ENCODE measurements at regions not wholly inside any gene's neighbourhood (a gene's known extent, or its start where the extent isn't known, plus 50 kb on each side); places are given as distances from the start of the nearest gene placed in this dataset.
"Not testable (repeated sequence)": the region's sequence is repeated elsewhere in the genome, so short reads cannot be mapped to it uniquely, and the experiment has no call there.

DNA sequence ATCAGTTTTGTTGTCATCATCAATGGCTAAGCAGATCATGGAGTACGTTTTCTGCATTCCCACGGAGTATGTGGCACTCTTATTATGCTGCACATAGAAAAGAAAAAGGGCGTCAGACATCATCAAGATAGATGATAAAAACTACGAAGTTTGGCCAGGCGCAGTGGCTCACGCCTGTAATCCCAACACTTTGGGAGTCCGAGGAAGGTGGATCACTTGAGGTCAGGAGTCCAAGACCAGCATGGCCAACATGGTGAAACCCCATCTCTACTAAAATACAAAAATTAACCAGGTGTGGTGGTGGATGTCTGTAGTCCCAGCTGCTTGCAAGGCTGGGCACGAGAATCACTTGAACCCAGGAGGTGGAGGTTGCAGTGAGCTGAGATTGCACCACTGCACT lies 312.8 kb downstream of the GOLGA6L6 start:
- not testable (repeated sequence) for DNase-seq

DNA sequence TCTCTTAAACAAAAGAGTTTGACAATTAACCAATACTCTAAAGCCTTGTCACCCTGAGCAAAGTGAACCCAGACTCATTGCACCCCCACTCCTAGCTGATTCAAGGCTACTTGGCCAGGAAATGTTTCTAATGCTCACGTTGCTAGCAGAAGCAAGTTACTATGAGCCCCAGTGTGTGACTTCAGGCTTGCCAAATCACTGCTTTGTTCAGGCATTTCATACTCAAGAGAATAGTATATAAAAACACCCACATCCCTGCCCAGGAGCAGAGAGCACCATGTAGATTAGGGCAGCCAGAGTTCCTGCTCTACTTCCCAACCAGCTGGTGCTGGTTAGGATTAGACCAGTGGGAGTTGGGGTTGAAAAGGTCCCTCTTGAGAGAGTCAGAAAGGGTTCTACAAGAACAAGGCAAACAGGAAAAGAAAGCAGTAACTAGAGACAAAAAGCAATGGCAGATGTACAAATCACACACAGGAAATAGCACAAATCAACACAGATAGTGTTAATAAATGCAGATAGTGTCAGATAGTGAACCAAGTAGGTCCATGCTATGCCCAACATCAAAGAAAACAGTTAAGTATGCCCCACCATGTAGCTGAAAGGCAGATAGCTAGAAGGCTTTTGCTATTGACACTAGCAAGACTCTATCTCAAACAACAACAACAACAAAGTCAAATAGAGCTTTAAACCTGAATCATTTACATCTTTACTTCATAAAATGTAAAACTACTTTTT lies 314.3 kb downstream of the GOLGA6L6 start:
- not testable (repeated sequence) for DNase-seq

DNA sequence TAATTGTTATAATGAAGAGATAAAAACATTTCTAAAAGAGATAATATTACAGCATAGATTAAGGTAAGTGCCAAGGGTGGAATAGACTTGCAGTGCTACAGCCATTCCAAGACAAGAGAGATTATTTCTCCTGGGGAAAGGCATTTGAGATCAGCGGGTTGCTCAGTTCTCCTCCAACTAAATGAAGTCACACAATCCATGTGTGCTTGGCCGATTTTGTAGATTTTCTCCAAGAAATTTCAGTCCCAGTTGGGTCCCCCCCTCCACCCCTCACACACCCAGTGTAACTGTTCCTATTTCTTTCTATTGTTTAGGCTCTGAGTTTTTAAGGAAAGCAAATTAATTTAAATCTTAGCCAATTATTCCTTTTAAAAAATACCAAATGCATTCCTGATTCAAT lies 315.1 kb downstream of the GOLGA6L6 start:
- not testable (repeated sequence) for DNase-seq

DNA sequence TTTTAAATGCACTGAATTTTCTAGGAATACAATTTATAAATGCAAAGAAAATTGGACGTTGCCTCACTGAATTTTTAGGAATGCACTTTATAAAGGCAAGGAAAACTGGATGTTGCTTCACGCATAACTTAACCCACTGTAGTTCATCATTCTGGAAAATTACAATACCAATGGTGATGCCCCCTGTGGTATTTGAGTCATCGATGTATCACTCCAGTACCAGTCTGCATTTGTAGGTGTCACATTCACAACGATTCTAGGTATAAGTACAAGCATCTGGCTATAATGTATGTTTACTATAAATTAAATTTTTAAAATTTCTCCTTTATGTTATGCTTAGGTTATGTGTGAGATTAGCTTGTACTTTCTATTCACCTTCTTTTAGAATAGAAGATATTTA lies 320.5 kb downstream of the GOLGA6L6 start:
- DNase-seq: not testable (repeated sequence)

DNA sequence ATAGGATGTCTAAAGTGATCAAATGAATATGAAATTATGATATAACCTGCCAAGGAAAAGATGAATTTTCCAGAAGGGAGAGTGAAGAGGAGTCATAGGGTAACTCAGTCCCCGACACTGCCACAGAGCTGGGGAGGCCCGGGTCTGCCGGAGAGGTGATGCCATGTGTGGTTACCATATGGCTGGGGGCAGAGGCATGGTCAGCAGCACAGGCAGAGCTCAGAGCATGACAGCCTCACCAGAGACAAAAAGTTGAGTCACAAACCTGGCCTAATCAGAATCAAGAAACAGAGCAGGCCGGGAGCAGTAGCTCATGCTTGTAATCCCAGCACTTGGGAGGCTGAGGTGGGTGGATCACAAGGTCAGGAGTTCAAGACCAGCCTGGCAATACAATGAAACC lies 322.4 kb downstream of the GOLGA6L6 start:
- DNase-seq: not testable (repeated sequence)

DNA sequence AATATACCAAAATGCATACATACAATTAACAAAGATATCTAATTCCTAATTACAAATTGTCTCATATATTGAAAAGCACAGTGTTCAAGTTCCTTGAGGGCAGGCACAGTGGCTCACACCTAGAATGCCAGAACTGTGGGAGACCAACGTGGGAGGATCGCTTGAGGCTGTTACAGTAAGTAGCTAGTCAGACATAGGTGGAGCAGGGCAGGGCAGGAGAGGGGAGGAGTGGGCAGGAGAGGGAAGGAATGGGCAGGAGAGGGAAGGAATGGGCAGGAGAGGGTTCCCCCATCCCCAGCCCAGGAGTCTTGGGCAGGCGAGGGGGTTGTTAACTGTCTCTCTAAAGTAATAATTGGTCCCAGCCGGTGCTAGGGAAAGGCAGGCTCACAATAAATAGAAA lies 325.9 kb downstream of the GOLGA6L6 start:
- DNase-seq: not testable (repeated sequence)

DNA sequence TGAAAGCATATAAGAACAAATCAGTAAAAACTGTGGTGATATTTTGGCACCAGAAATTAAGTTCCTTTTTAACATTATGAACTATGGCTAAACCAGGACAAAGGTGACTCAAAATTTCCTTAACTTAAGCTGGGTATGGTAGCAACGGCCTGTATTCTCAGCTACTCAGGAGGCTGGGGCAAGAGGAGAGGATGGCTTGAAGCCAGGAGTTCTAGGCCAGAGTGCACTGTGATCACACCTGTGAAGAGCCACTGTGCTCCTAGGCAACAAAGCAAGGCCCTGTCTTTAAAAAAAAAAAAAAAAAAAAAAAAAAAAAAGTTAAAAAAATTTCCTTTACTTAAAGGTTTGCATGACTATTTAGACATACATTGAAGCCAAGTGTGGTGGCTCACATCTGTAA lies 327.5 kb downstream of the GOLGA6L6 start:
- not testable (repeated sequence) for DNase-seq

DNA sequence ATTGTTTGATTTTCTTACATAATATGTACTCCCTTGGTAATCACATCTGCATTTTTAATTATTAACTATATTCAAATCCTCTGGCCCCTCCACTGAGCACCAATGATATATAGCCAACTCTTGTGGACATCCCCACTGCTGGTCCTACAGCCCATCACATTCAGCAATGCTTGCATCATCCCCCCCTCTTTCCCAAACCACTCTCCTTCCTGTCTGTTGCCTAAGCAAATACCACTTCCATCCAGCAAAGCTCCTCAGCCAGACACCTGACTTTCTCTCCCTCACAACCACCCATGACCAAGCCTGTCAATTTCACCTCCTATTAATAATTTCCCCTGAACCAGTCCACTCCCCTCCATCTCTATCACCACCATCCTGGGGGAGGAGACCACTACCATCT lies 330.1 kb downstream of the GOLGA6L6 start:
- not testable (repeated sequence) for DNase-seq

DNA sequence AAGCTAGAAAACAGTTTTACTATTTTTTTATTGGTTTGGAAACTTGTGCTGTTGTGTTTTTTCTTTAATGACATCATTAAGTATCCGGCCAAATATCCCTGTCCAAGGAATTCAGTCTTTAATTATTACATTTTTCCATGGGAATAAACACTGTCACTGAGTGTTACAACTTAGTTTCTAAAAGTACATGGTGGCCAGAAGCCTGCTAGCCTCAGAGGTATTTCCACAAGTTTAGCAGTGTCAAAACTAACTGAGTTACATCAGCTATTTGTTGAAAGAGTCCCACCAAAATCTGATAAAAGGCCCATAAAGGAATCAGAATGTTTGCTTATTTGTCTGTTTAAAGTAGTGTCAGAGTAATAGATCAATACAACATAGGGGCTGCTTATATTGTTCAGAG lies 331.6 kb downstream of the GOLGA6L6 start:
- DNase-seq: not testable (repeated sequence)

DNA sequence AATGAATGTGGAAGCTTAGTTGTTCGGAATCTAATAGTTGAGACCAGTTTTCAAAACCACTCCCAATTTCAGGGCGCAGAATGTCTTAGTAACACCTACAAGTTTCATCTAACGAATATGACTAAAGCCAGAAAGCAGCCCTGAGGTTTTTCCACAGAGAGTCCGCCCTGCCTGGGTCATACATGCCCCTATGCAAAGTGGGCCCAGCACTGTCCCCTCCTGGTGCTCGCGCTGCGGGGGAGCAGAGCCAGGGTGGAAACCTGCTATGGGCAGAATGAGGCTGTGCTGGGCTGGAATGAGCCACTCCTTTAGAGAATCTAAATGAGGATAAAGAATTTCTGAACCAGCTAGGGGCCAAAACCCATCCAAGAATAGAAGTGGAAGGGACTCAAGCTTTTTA lies 334.0 kb downstream of the GOLGA6L6 start:
- DNase-seq: not testable (repeated sequence)

DNA sequence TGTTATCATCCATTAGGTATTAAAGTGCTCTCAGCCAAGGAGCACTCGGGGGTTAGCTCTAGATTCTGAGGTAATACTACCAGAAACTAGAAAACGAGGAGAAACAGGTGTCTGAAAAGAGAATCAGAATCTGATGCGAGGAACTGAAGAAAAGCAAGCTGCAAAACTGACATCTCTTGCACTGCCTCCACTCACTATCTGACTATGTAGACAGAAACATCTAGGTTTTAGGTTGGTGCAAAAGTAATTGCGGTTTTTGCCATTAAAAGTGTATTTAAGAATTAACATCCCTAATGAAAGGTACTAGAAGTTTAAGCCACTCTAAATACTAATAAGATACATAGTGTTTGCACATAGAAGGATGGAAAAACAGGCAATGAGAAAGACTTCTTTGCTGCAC lies 334.4 kb downstream of the GOLGA6L6 start:
- DNase-seq: not testable (repeated sequence)

DNA sequence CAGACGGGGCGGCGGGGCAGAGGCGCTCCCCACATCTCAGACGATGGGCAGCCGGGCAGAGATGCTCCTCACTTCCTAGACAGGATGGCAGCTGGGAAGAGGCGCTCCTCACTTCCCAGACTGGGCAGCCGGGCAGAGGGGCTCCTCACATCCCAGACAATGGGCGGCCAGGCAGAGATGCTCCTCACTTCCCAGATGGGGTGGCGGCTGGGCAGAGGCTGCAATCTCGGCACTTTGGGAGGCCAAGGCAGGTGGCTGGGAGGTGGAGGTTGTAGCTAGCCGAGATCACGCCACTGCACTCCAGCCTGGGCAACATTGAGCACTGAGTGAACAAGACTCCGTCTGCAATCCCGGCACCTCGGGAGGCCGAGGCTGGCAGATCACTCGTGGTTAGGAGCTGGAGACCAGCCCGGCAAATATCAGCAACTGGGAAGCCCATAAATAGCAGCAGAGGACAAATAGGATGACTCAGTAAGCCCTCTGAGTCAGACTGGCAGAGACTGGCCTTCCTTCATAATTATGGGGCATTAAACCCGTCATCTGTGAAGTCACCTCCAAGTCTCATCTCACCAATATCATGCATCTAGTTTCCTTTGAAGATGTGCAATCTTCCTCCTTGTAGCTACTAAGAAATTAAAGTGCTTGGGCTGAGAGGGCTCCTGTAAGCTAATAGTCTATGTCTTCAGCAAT lies 337.3 kb downstream of the GOLGA6L6 start:
- DNase-seq: not testable (repeated sequence)

DNA sequence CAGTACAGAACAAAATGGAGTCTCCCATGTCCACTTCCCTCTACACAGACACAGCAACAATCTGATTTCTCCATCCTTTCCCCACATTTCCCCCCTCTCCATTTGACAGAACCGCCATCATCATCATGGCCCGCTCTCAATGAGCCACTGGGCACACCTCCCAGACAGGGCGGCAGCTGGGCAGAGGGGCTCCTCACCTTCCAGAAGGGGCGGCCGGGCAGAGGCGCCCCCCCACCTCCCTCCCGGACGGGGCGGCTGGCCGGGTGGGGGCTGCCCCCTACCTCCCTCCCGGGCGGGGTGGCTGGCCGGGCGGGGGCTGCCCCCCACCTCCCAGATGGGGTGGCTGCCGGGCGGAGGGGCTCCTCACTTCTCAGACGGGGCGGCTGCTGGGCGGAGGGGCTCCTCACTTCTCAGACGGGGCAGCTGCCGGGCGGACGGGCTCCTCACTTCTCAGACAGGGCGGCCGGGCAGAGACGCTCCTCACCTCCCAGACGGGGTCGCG lies 337.9 kb downstream of the GOLGA6L6 start:
- DNase-seq: not testable (repeated sequence)

DNA sequence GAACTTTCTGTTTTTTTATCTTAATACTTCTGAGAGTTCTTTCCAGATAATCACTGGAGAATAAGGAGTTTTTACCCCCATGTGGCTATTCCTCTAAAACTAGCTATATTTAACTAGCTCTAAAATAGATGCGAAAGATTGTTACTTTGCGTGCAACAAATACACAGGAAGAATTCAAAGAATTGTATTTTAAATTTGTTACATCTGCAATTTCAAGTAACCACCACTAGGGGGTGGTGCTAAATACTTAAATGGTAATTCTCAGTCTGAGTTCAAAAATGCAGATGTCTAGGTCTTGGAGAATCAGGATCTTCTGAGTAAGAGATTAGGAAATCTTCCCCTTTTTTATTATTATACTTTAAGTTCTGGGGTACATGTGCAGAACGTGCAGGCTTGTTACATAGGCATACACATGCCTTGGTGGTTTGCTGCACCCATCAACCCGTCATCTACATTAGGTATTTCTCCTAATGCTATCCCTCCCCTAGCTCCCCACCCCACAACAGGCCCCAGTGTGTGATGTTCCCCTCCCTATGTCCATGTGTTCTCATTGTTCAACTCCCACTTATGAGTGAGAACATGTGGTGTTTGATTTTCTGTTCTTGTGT lies 346.9 kb downstream of the GOLGA6L6 start:
- not testable (repeated sequence) for DNase-seq

DNA sequence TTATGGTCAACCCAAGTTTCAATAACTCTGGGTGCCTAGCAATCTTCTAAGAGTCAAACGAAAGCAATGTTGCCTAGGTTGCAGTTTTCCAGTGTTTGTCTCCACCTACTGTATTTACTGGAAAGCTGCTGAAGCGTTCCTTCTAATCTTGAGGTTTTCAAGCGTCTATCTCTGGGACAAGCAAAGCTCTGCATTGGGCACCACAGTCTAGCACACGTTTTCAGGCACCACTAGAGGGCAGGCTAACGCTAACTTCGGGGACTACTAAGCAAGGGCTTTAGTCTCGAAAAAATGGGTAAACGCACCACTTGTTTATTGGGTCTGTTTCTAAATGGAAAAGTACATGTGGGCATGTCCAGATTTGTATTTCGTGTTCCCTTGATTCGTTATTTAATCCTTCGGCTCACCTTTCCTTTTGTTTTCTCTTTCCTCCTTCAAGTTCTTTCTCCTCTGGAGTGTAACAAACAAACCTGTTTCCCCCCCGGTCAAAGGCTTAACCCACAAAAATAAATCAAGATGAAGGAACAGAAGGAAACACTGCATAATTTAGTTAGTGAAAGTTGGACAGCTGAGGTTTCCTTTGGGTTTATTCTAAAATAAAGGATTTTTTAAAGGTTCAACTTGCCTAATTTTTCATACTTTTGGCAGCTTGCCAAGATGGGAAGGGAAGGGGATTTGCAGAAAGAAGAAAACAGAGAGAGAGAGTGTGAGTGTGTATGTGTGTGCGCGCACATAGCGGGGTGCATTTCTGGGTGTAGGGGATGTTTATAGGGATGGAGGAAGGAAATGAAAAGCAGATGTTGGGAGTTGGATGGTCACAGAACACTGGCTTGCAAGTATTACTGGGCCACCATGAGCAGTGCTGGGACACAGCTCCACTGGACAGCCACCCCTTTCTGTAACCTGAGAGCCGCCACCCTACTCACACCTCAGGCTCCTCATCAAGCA lies 348.3 kb downstream of the GOLGA6L6 start:
- DNase-seq: not testable (repeated sequence)

DNA sequence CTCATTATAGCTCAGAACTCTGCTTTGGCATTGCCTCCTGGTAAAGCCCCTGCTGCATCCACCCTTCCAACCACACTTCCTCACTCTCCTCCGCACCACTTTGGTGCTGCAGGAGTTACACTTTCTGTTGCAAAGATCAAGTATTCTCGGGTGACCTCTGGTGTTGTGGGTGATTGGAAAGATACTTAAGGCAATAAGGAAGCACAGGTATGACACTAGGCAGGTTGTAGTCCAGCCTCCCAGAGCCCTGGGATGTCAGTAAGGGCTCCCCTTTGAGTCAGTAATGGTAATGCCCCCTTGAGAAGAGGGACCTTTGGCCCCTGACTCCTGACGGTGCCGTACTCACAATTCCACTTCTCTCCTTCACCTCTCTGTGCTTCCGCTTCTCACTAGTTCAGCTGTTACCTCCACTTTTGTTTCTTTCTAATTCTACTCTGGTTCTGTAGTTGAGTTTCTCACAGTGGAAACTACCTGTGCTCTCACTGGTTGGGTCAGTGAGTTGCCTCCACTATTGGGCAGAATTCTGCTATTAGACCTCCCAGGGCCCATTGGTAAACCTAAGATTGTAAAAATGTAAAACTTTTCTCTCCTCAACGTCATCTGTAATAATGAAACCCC lies 350.0 kb downstream of the GOLGA6L6 start:
- not testable (repeated sequence) for DNase-seq

DNA sequence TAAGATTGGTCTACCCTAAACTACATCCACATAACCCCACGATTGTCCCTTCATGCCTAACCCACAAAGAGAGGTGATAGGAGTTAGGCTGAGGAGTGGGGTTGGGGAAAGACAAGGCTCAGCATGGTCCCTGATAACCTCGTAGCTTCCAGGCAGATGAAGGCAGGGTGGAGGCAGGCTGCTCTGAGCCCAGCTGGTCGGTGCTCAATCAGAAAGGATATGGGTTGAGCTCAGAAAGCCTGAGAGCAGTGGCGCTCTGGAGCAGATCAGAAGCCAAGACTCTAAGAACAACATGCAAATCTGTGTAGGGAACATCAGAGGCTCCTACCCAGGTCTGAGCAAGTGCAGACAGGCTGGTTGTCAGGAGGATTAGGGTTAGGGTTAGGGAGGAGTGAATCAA lies 353.0 kb downstream of the GOLGA6L6 start:
- DNase-seq: not testable (repeated sequence)

DNA sequence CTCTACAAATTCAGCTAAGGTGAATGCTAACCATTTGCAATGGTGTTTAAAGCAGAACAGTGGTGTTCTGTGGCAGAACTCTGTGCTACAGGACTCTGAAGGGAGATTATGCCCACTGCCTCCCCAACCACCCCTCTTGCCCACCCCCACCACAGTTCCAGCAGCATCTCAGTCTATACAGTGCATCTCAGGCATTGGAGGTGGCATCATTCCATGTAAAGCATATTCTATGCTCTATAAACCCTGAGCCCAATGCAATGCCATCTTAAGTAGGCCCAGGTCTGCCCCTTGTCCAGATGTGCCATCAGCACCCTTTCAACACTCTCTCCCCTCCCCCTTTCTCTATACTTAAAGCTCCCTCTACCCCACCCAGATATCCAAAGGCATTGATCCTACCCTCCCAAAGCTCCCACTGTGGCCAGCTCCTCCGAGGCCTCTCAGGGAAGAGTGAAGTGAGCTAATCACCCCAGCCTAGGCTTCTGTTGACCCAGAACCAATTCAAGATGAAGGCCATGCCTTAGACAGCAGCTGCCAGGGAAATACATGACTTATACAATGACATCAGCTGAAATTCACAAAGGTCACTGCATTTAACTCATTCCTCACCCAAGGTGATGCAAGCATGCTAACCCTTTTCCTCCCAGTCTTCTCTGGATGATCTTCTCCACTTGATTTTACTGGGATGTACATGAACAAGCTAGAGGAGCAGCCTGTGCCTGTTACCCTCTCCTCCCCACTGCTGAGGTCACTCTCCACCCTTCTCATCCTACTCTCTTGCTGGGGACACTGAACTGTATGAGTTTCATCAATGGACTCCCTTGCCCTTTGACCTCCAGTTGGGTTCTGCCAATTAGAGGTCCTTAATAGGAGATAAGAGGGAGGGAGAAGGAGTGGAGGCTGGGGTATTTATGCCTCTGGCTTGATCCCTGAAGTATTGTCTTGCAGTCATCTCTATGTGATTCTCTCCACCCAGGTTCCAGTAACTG lies 353.9 kb downstream of the GOLGA6L6 start:
- DNase-seq: not testable (repeated sequence)

DNA sequence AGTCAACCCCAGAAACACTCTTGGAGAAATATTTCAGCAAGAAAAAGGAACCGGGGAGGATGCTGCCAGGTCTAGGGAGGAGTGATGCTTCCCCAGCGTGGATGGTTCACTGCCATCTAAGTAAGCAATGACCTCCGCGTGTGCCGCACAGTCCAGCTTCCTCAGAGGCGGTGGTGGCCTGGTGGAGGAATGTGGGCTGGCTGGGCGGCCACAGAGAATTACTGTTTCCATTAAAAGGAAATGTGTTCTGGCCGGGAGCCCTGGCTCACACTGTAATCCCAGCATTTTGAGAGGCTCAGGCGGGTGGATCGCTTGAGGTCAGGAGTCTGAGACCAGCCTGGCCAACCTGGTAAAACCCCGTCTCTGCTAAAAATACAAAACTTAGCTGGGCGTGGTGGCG lies 356.7 kb downstream of the GOLGA6L6 start:
- not testable (repeated sequence) for DNase-seq

DNA sequence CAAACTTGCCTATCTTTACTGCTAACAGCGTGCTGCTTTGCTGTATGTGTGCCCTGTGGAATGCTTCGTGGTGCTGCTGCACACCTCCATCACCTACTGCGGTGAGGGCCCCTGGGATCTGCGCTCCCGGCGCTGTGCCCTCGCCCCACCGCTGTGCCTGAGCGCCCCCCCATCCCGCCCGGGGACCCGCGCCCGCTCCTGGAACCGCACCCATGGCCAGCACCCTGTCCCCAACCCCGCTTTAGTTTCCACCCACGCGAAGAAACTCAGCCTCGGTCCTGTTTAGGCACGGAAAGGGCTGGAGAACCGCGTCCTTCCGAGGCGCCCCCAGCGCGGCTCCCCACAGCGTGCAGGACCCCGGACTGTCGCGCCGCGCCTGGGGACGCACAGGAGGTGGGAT lies 373.4 kb downstream of the GOLGA6L6 start:
- DNase-seq: not testable (repeated sequence)

DNA sequence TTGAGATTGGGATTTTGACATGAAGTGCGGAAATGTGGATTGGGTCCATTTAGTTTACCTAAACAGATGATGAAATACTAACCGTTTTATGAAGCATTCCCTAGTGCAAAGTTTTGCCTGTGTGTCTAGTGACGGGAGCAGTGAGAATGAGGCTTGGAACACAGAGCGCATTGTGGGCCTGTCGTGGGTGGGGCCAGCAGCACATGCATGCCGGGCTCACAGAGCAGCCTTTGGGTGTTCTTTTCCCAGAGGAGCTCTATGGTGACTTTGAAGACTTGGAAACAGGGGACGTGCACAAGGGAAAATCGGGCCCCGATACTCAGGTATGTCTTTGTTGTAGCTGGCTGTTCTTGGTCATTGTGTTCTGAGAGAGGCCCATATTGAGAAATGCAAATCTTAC lies 388.1 kb downstream of the GOLGA6L6 start:
- DNase-seq: not testable (repeated sequence)
